HCT116 (cell line): ENCODE measurements at regions not wholly inside any gene's neighbourhood (a gene's known extent, or its start where the extent isn't known, plus 50 kb on each side); places are given as distances from the start of the nearest gene placed in this dataset.

Experiments used
- ATAC-seq: fragments of 200-7000 bp; cut with Tn5 transposase; 2 replicates; pipeline ENCODE4 v1.9.1; 2020; ENCODE audit warnings: mild to moderate bottlenecking, moderate library complexity
- BruUV-seq: library from RNA; stranded (reverse); fragments of 400-500 nt; replicated peaks from 2 replicates; lab custom pipeline; 2021; lab: Mats Ljungman, UMichigan
- CTCF ChIA-PET: fragments of 300-600 bp; sonication (Branson Sonifier 250); formaldehyde crosslinking; loops from one replicate; lab custom pipeline; 2021; ENCODE audit warnings: antibody characterized with exemption; lab: Charles Lee
- POLR2A ChIA-PET: fragments of 300-600, 350-600 bp; sonication (Branson Sonifier 250); formaldehyde crosslinking; loops from one replicate; lab custom pipeline; 2021; ENCODE audit warnings: antibody characterized with exemption; lab: Charles Lee
- RAD21 ChIA-PET, 2 experiments: fragments of 300-600 bp; sonication (Branson Sonifier 250); formaldehyde crosslinking; loops; one replicate each; lab custom pipeline; 2023; ENCODE audit warnings: low total read pairs in 2 of 2; ENCODE audit not compliant: uncharacterized antibody in 2 of 2, unreplicated experiment in 2 of 2, low non-redundant PET in 1 of 2; lab: Charles Lee
- DNase-seq: peaks from one replicate; pipeline ENCODE4 v3.0.0-alpha.2; 2010; ENCODE audit warnings: low read depth, low spot score
- H2AFZ ChIP-seq: fragments of 200-600 bp; shearing (Covaris generic), sonication (generic); 2 replicates; pipeline ENCODE4 v1.6.1; 2017; ENCODE audit warnings: low read depth, mixed run types, mixed read lengths, antibody characterized with exemption, low read length; ENCODE audit not compliant: poor library complexity, severe bottlenecking
- H3K27ac ChIP-seq: 2 replicates; pipeline ENCODE4 v1.5.1; 2012; ENCODE audit warnings: low read depth, low read length
- H3K27me3 ChIP-seq: fragments of 200-600 bp; sonication (generic); 2 replicates; pipeline ENCODE4 v1.6.1; 2016; ENCODE audit warnings: mixed run types, low read length, mixed read lengths; ENCODE audit not compliant: insufficient read depth
- H3K36me3 ChIP-seq, 2 experiments: fragments of 200-500 bp in 1 of 2; fragments of 200-600 bp in 1 of 2; sonication (Bioruptor generic) in 1 of 2; sonication (generic) in 1 of 2; 2 replicates each; pipeline versions ENCODE4 v1.5.1 to v1.6.1; 2014 to 2016; ENCODE audit warnings: low read length in 2 of 2, inconsistent platforms in 1 of 2, mixed read lengths in 1 of 2, mixed run types in 1 of 2; ENCODE audit not compliant: insufficient read depth in 2 of 2, control insufficient read depth in 1 of 2
- H3K4me1 ChIP-seq, 2 experiments: fragments of 200-600 bp in 1 of 2; sonication (generic) in 1 of 2; 2 replicates each; pipeline versions ENCODE4 v1.5.1 to v1.6.1; 2012 to 2017; ENCODE audit warnings: low read length in 2 of 2, inconsistent platforms in 1 of 2, mild to moderate bottlenecking in 1 of 2, mixed read lengths in 1 of 2, mixed run types in 1 of 2, moderate library complexity in 1 of 2; ENCODE audit not compliant: insufficient read depth in 2 of 2, control insufficient read depth in 1 of 2
- H3K4me2 ChIP-seq: fragments of 200-600 bp; sonication (generic); 2 replicates; pipeline ENCODE4 v1.6.1; 2017; ENCODE audit warnings: mixed run types, low read length, mixed read lengths
- H3K4me3 ChIP-seq, 2 experiments: fragments of 200-600 bp in 1 of 2; sonication (generic) in 1 of 2; replicated peaks in 1 of 2; 2 replicates each; pipeline ENCODE4 v1.5.1; 2011 to 2016; ENCODE audit warnings: low read length in 2 of 2, control low read depth in 1 of 2, low read depth in 1 of 2, mild to moderate bottlenecking in 1 of 2, mixed read lengths in 1 of 2, mixed run types in 1 of 2
- H3K79me2 ChIP-seq: fragments of 200-600 bp; sonication (generic); 2 replicates; pipeline ENCODE4 v1.6.1; 2017; ENCODE audit warnings: mild to moderate bottlenecking, mixed run types, low read length, moderate library complexity, mixed read lengths; ENCODE audit not compliant: insufficient read depth
- H3K9ac ChIP-seq: fragments of 200-600 bp; sonication (generic); 2 replicates; pipeline ENCODE4 v1.6.1; 2016; ENCODE audit warnings: low read length, mixed read lengths
- H3K9me2 ChIP-seq: fragments of 200-600 bp; sonication (generic), shearing (Covaris generic); 2 replicates; pipeline ENCODE4 v1.6.1; 2017; ENCODE audit warnings: mixed run types, mild to moderate bottlenecking, moderate library complexity; ENCODE audit not compliant: insufficient read depth
- H3K9me3 ChIP-seq, 2 experiments: fragments of 200-500 bp in 1 of 2; fragments of 200-600 bp in 1 of 2; sonication (Bioruptor generic) in 1 of 2; sonication (generic) in 1 of 2; 2 replicates each; pipeline ENCODE4 v1.6.1; 2014 to 2017; ENCODE audit warnings: low read length in 2 of 2, mixed read lengths in 2 of 2, inconsistent platforms in 1 of 2, low read depth in 1 of 2, mild to moderate bottlenecking in 1 of 2, mixed run types in 1 of 2, moderate library complexity in 1 of 2; ENCODE audit not compliant: control insufficient read depth in 1 of 2, insufficient read depth in 1 of 2
- H4K20me1 ChIP-seq: fragments of 200-600 bp; sonication (generic), shearing (Covaris generic); 2 replicates; pipeline ENCODE4 v1.6.1; 2017; ENCODE audit warnings: mixed run types, mild to moderate bottlenecking, moderate library complexity; ENCODE audit not compliant: insufficient read depth
- ATF3 ChIP-seq: IDR thresholded peaks from 2 replicates; pipeline ENCODE4 v1.6.1; 2012
- CEBPB ChIP-seq: IDR thresholded peaks from 2 replicates; pipeline ENCODE4 v1.6.1; 2012; ENCODE audit warnings: low read depth
- CTCF ChIP-seq, 3 experiments: fragments of 200-600 bp in 1 of 3; sonication (generic) in 1 of 3; IDR thresholded peaks in 2 of 3; conservative IDR thresholded peaks in 1 of 3; 2 replicates each; pipeline ENCODE4 v1.5.1; 2012 to 2017; ENCODE audit warnings: low read depth in 2 of 3, low read length in 2 of 3, antibody characterized with exemption in 1 of 3, borderline replicate concordance in 1 of 3, control low read depth in 1 of 3, mild to moderate bottlenecking in 1 of 3, mixed read lengths in 1 of 3, mixed run types in 1 of 3, moderate library complexity in 1 of 3; ENCODE audit not compliant: insufficient read depth in 1 of 3
- ELF1 ChIP-seq: IDR thresholded peaks from 2 replicates; pipeline ENCODE4 v1.6.1; 2012; ENCODE audit warnings: low read depth, borderline replicate concordance
- MAX ChIP-seq: IDR thresholded peaks from 2 replicates; pipeline ENCODE4 v1.6.1; 2012
- REST ChIP-seq: IDR thresholded peaks from 2 replicates; pipeline ENCODE4 v1.6.1; 2012; ENCODE audit warnings: low read depth
- YY1 ChIP-seq: IDR thresholded peaks from 2 replicates; pipeline ENCODE4 v1.6.1; 2011; ENCODE audit warnings: low read length, low read depth, moderate library complexity, mild to moderate bottlenecking; ENCODE audit not compliant: insufficient replicate concordance; ENCODE audit errors: extremely low read depth
- ZBTB33 ChIP-seq: IDR thresholded peaks from 2 replicates; pipeline ENCODE4 v1.6.1; 2011; ENCODE audit warnings: mild to moderate bottlenecking, low read length, moderate library complexity; ENCODE audit not compliant: insufficient replicate concordance; ENCODE audit errors: extremely low read depth
- ZNF274 ChIP-seq: fragments of 200-500 bp; sonication (Bioruptor generic); IDR thresholded peaks from 2 replicates; pipeline ENCODE4 v1.6.1; 2014; ENCODE audit warnings: mild to moderate bottlenecking, low read depth, low read length, inconsistent platforms
- intact Hi-C: fragments of 100-400 bp; cut with micrococcal nuclease; formaldehyde crosslinking; loops from 2 replicates; pipeline ENCODE4 v1.10.0; 2022

GRCh38 chr3:73874606-73875369 is 250.0 kb upstream of the PDZRN3 start:
- ChIA-PET RAD21 (no interaction called here), CTCF (no interaction called here), POLR2A (no interaction called here)
- no peak overlapping the region for H3K9ac ChIP-seq
- no peaks in the 10 kb centered on the region for H3K79me2 ChIP-seq
- H2AFZ ChIP-seq, result no peak overlapping the region
- H3K4me1 ChIP-seq, result no peaks in the 10 kb centered on the region
- H3K36me3 ChIP-seq, result no peaks in the 10 kb centered on the region
- H3K9me2 ChIP-seq, result no peaks in the 10 kb centered on the region
- H3K4me3 ChIP-seq, result no peak overlapping the region
- TF ChIP-seq YY1, result no peak
- no peak for TF ChIP-seq CEBPB
- TF ChIP-seq ZBTB33, result no peak
- TF ChIP-seq REST, result no peak
- TF ChIP-seq ATF3, result no peak
- TF ChIP-seq ELF1, result no peak
- no peak for TF ChIP-seq CTCF (IDR thresholded peaks at IDR 0.05 in 2 of 3, conservative IDR thresholded peaks at IDR 0.05 in 1 of 3; ENCODE audit: borderline replicate concordance in 1 of 3, insufficient read depth in 1 of 3, low read depth in 2 of 3, low read length in 2 of 3)
- TF ChIP-seq ZNF274, result no peak
- no peak for TF ChIP-seq MAX
- TF ChIP-seq, all 23 proteins: peak for 0
- H3K27me3 ChIP-seq, result no peaks in the 10 kb centered on the region
- peaks cover 4 to 19% of the 10 kb centered on the region in 2 experiments; a peak in 2 of 4 replicates for H3K9me3 ChIP-seq
- no peak overlapping the region for H3K27ac ChIP-seq
- no peak for ATAC-seq
- no peak for DNase-seq
- no peak overlapping the region for H3K4me2 ChIP-seq
- intact Hi-C loops, result no loop called here
- BruUV-seq, result no TSS peak
- no peaks in the 10 kb centered on the region for H4K20me1 ChIP-seq
